HG03280 (cell line): ENCODE measurements at regions not wholly inside any gene's neighbourhood (a gene's known extent, or its start where the extent isn't known, plus 50 kb on each side); places are given as distances from the start of the nearest gene placed in this dataset.
"Not testable (repeated sequence)": the region's sequence is repeated elsewhere in the genome, so short reads cannot be mapped to it uniquely, and the experiment has no call there.

Experiments used
- ATAC-seq: cut with Tn5 transposase; IDR thresholded peaks from one replicate; pipeline ENCODE4 v1.9.1; 2021; ENCODE audit warnings: mild to moderate bottlenecking, moderate library complexity; ENCODE audit not compliant: unreplicated experiment

- ATAC-seq: no peak
Observed at GRCh38 chr13:99074693-99075092, 96.8 kb upstream of the DOCK9 start.

GRCh38 chr13:99075268-99076191 is 97.7 kb upstream of the DOCK9 start:
- peak; percentile 82 for ATAC-seq

DNA sequence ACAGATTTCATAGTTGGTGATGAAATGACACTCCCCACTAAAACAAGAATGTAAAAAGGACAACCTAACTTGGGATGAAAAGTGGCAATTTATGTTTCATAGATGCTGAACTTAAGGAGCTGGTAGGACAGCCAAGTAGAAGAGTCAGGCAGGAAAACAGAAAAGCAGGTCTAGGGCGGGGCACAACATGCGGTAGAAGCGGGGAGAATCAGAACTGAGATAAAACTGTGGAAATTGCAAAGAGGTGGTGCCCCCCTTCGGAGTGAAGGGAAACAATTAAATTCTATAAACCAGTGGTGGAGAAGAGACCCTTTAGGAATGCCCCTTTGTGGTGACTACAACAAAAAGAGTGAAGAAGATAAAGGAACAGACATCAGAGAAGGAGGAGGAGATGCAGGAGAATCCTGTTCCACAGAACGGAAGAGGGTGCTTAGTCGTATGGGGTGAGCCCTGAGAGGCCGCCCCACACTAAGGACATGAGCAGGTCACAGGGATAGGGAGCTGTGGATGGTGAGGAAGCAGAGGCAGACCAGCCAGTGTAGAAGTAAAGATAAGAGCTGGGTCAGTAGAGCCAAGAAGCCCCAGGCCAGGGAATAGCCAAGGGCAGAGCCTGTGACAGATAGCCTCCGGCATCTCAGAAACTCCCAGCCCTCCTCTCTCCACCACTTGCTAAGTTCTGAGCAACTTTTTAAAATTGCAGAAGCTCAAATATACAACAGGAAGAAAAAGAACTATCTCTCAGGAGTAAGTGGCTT is 100.3 kb upstream of the DOCK9 start:
- ATAC-seq: no peak

DNA sequence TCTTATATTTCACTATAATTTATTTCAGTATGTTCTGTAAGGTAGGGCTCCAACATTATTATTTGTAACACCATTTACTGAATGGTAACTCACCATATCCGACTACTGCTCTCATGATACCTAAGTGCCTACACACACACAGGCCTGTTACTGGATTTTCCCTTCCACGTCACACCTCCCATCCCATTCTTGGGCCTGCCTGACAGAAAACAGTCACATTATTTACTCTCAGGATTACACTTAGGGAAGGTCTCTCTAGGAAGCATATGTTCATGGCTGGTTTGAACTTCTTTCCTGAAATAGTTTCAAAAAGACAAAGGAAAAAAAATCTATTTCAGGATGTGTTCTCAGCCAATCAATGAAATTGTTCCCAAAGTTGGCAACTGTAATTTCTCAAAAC is 102.3 kb upstream of the DOCK9 start:
- no peak for ATAC-seq

GRCh38 chr13:99083981-99084380 is 106.1 kb upstream of the DOCK9 start:
- ATAC-seq: no peak

GRCh38 chr13:99085139-99085807 is 107.4 kb upstream of the DOCK9 start:
- no peak for ATAC-seq

DNA sequence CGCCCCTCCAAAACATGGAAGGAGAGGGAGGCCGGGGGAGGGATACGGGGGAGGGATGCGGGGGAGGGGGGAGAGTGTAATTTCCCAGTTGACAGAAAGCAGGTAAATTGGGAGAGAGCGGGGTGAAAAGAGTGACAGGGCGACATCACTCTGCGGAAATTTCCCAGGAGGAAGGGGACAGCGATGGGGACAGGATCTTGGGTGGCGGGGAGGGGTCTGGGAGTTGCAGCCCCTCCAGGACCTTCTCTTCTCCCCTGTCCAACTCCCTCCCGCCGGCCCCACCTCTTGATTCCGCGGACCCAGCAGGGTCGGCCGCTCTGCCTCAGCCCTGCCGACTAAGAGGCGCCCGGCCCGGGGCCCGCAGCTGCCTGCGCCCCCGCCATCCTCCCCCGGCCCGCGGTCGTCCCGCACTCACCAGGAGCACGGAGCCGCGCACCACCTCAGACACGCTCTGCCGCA is 108.0 kb upstream of the DOCK9 start:
- ATAC-seq: no peak

DNA sequence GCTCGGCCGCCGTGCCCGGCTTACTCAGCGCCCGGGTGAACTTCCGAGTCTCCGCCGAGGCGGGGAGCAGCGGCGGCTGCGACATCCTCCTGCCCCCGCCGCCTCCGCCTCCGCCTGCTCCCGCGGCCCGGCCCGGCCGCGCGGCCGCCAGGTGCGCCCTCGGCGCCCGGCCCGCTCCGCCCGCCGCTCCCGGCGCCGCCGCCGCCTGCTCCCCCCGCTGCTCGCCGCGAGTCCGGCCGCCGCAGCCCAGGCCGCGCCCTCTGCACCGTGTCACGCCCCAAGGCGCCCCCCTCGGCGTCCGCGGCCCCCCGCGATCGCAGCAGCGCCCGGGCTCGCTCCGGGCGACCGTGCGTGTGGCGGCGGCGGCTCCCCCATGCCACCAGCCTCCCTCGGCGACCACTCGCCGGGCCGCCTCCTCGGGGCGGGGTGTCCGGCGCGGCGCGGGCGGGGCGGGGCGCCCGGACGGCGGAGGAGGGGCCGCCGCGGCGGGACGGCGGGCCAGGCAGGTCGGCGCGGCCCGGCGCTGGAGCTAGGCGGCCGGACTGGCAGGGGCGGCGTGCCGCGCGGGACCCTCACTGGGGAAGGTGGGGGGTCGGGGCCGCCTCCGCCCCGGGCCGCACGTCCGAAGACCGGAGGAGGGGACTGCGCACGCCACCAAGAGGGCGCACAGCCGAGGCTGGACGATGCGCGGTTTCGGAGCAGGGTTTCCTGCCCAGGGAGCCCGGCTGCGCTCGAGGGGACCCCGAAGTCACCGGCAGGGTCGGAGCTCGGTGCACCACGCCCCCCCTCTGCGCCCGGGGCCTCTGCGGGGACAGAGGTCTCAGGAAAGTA is 108.6 kb upstream of the DOCK9 start:
- ATAC-seq: peak; percentile 48

DNA sequence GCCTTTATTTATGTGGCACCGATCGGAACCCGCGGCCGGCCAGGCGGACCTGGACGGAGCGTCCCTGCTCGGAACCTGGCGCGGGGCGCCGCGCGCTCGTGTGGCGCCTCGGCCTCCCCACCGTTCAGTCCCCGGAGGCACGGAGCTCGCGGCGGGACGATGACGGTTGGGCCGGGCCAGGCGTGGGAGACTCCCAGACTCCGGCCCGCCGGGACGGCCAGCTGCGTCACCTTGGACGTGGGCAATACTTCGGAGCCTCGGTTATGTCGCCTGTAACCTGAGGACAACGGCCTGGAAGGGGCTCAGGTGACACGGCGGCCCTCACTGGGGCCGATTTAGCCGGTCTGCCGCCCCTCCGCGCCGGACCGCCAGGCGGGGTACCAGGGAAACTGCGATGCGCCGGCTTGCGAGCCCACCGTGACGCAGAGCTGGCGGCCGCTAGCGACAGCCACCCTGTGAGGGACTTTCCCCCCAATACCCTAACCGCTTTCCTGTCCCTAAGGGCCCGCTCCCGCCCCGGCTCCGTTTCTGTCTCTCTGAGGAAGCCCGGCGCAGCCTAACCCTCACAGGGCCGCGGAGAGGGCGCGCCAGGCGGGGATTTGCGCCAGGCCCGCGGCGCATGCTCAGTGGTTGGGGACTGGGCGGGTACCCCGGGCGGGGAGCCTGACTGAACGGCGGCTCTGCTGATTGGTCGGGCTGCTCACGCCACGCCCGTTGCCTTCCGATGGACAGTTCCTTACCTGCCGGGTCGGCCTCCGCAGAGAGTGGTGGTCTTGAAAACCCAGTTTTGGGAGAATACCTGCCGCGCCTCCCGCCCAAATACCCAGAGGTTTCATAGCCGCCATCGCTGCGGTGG is 109.5 kb upstream of the DOCK9 start:
- ATAC-seq: peak; percentile 83

DNA sequence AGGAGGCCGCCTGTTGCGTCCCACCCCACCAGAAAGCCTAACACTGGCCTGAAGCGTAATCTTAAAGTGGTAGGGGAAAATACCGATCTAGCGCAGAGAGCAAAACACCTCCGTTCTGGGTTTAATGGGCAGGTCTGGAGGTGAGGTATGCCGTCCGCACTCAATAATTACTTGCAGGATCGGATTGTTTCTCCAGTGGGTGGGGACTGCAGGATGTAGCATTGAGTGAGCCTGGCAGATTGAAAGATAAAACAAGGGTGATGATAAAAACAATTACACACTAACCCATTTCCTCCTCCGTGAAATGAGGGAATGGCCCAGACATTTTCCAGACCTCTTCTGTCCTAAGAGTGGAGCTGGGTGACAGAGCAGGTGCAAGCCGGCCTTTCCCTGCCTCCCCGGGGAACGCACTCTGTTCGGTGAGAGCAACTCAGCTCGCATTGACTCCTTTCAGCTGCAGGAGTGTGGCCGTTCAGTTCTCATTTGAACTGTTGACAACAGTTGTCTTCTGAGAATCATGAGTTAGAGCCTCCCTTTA is 110.2 kb upstream of the DOCK9 start:
- peak; percentile 30 for ATAC-seq

DNA sequence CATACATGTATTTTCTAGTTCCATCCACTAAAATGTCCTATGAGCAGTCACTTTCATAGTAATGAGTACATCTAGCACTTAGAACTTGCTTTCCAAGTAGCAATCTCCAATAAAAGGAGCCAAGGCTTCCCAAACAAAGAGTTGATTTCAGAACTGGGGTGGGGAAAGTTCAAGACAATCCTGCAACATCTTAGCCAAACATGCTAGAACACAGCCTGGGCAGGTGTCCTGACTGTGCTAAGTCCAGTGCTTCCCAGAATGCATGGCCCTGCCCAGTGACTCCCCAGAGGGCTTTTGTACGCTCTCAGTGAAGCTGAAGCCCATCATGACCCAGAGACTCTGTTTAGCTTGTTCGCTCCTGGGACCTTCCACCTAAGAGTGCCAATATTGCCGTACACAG is 106.7 kb upstream of the UBAC2 start:
- ATAC-seq: no peak

GRCh38 chr13:99101831-99102230 is 98.8 kb upstream of the UBAC2 start:
- ATAC-seq: not testable (repeated sequence)

DNA sequence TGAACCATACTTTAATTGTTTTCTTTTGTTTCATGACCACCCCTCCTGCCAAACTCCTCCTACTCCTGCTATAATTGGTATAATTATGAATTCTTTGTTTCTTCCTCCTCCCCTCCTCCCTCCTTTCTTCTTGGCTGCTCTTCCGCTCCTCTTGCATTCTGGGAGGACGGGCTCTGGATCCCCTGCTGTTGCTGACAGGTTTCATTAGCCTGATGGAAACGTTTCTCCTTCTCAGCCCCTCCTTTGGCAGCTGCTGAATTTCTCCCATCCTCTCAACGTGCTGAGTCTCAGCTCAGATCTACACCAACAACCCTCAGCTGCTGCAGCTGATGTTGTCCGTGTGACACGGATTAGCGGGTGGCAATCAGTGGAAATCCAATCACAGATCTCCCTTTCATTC is 97.1 kb upstream of the UBAC2 start:
- ATAC-seq: no peak

GRCh38 chr13:99104396-99104795 is 96.3 kb upstream of the UBAC2 start:
- ATAC-seq: no peak

DNA sequence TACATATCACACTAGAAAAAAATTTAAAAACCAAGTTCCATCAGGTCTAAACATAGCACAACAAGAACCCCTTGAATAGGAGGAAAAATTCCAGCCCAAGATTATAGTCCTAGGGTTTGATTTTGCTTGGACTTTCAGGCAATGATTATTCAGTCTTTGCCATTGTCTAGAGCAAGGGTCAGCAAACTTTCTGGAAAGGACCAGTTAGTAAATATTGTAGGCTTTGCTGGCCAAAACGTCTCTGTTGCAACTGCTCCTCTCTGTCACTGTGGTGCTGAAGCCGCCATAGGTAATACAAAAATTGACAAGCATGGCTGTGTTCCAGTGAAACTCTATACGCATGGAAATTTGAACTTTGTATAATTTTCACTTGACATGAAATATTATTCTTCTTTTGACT is 95.5 kb upstream of the UBAC2 start:
- ATAC-seq: no peak

DNA sequence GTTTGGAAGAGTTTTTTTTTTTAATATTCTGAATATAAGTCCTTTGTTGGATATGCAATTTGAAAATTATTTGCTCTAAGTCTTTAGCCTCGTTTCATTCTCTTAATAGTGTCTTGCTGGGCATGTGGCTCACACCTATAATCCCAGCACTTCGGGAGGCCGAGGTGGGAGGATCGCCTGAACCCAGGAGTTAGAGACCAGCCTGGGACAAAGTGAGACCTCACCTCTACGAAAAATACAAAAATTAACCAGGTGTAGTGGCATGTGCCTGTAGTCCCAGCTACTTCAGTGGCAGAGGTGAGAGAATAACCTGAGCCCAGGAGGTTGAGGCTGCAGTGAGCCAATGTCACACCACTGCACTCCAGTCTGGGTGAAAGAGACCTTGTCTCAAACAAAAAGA is 87.3 kb upstream of the UBAC2 start:
- no peak for ATAC-seq

GRCh38 chr13:99118179-99118578 is 82.5 kb upstream of the UBAC2 start:
- no peak for ATAC-seq

GRCh38 chr13:99119656-99120055 is 81.0 kb upstream of the UBAC2 start:
- no peak for ATAC-seq

- ATAC-seq: no peak
Observed at GRCh38 chr13:99120751-99121150, 79.9 kb upstream of the UBAC2 start.
